ENCODE measurements at regions not wholly inside any gene's neighbourhood (a gene's known extent, or its start where the extent isn't known, plus 50 kb on each side); places are given as distances from the start of the nearest gene placed in this dataset.

DNA sequence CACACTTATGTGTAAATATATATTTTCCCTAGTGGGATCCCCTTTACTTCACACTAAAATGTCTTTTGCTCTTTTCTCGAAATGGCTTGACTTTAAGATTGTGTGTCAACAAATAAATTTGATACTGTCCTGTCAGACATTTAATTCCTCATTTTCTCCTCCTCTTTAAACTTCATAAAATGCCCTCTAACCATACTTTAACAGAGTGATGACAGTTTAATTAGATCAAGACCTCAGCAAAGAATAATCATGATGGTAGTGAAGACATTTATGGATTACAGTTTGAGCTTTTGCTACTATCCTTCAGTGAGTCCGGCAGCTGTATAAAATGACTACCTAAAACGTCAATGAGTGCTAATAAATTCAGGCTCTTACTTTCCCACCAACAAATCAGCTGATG, 113.1 kb upstream of the ADGRL3 start:
- TF ChIP-seq POLR2A (IDR thresholded peaks at IDR 0.05), result no peak
- TF ChIP-seq, protein P1, sequence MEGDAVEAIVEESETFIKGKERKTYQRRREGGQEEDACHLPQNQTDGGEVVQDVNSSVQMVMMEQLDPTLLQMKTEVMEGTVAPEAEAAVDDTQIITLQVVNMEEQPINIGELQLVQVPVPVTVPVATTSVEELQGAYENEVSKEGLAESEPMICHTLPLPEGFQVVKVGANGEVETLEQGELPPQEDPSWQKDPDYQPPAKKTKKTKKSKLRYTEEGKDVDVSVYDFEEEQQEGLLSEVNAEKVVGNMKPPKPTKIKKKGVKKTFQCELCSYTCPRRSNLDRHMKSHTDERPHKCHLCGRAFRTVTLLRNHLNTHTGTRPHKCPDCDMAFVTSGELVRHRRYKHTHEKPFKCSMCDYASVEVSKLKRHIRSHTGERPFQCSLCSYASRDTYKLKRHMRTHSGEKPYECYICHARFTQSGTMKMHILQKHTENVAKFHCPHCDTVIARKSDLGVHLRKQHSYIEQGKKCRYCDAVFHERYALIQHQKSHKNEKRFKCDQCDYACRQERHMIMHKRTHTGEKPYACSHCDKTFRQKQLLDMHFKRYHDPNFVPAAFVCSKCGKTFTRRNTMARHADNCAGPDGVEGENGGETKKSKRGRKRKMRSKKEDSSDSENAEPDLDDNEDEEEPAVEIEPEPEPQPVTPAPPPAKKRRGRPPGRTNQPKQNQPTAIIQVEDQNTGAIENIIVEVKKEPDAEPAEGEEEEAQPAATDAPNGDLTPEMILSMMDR (IDR thresholded peaks at IDR 0.05), result no peak
- DNase-seq, result no peak
- no peaks in the 10 kb centered on the region for H3K36me3 ChIP-seq (ENCODE audit: low read depth, missing control alignments)
- no peak overlapping the region for H3K27ac ChIP-seq
- H3K9me3 ChIP-seq, result no peaks in the 10 kb centered on the region
- no peaks in the 10 kb centered on the region for H3K4me1 ChIP-seq
- H3K4me3 ChIP-seq, result no peak overlapping the region
- H3K27me3 ChIP-seq, result no peaks in the 10 kb centered on the region
- intact Hi-C loops (cut with DNase I; ENCODE audit: low total_unique reads), result no loop called here
- 74 to 77% methylated on average over 3 of the region's 3 CpGs for WGBS, 2 donors

DNA sequence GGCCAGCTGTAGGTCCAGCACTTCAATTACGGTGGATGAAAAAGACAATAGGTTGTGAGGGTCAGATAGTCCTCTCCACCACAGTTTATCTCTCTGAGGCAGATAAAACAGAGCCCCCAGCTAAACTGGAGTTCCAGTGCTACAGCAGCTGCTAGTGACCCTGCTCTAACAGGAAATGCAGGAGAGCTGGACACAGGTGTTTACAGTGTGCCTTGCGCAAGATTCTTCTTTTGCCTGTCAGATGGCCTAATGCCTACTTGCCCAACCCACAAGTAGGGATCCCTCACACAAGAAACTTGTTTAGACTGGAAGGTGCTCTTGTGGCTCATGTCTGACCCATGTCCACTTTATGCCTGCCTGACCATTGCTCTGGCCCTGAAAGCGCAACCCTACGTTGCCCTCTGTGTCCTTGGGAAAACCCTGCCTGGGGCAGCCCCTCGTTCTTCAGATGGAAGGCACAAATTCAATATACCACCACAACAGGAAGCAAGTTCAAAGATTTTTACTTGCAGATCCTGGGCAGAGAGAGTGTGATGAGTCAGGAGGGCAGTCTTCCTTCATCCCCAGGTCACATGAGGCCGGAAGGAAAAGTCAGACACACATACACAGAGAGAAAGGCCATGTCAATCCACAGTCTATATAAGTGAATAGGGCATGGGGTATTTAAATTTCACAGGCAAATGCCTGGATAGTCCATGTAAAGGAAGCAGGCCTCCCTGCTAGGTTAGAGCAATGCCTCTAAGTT, 105.1 kb upstream of the ADGRL3 start:
- 80 to 87% methylated on average over 6 of the region's 6 CpGs for WGBS, 2 donors
- no peak for TF ChIP-seq POLR2A (IDR thresholded peaks at IDR 0.05)

DNA sequence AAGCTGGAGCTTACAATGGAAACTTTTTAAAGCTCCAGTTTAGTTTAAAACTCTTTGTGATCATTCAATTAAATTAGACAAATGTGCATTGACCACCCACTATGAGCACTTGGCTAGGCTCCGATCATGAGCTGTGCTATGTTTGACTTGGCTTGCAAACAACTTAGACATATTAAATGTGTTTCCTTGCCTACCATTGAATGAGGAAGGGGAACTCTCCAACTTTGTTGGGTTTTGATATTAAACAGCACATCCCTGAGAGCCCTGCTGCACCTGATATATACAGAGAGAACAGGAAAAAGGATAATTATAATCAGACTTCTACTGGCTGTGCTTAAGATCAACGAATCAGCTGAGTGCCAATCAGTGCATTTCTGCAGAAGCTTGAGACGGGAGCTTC, 71.4 kb upstream of the ADGRL3 start:
- no peaks in the 10 kb centered on the region for H3K4me1 ChIP-seq
- 42 to 48% methylated on average over 3 of the region's 3 CpGs for WGBS, 2 donors
- H3K27ac ChIP-seq, result no peak overlapping the region
- intact Hi-C loops (cut with DNase I; ENCODE audit: low total_unique reads), result no loop called here
- H3K36me3 ChIP-seq (ENCODE audit: low read depth, missing control alignments), result no peaks in the 10 kb centered on the region
- TF ChIP-seq POLR2A (IDR thresholded peaks at IDR 0.05), result no peak
- TF ChIP-seq, protein P1 (IDR thresholded peaks at IDR 0.05), result no peak
- H3K9me3 ChIP-seq, result no peaks in the 10 kb centered on the region
- H3K4me3 ChIP-seq, result no peak overlapping the region
- no peaks in the 10 kb centered on the region for H3K27me3 ChIP-seq
- DNase-seq, result no peak

More for the DNA sequence above, 105.1 kb upstream of the ADGRL3 start:
- H3K27ac ChIP-seq, result no peak overlapping the region
- no peaks in the 10 kb centered on the region for H3K9me3 ChIP-seq
- H3K4me3 ChIP-seq, result no peak overlapping the region
- H3K27me3 ChIP-seq, result no peaks in the 10 kb centered on the region
- H3K36me3 ChIP-seq (ENCODE audit: low read depth, missing control alignments), result no peaks in the 10 kb centered on the region
- H3K4me1 ChIP-seq, result no peaks in the 10 kb centered on the region
- intact Hi-C loops (cut with DNase I; ENCODE audit: low total_unique reads), result no loop called here
- no peak for DNase-seq

DNA sequence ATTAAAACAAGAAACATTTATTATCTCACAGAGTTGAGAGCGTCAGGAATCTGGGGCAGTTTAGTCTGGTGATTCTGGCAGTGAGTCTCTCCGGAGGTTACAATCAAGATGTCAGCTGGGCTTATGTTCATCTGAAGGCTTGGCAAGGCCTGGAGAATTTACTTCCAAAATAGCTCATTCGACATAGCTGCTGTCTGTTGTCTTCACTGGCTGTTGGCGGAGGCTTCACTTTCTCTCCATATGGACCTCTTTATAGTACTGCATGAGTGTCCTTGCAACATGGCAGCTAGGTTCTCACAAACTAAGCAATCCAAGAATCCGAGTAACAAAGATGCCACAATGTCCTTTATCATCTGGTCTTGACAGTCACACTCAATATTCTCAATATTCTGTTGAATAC, 70.2 kb upstream of the ADGRL3 start:
- DNase-seq, result no peak
- 83 to 86% methylated on average over 5 of the region's 5 CpGs for WGBS, 2 donors
- no peak overlapping the region for H3K27ac ChIP-seq

DNA sequence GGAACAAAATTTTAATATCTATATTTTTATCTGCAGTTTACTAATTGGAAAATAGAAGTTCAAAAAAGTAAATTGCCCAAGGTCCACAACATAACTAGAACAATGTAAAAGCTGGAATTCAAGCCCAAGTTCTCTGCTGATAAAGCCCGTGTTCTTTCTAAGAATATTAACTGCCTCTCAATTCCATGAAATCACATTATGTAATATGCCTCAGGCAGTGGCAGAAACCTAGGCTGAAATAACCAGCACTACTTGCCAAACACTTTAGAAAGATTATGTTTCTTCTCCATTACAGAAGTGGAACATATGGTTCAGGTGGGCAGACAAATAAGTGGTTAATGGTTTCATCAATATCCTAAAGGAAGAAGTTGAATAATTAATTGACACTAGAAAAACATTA, 56.7 kb upstream of the ADGRL3 start:
- no peak for DNase-seq
- TF ChIP-seq POLR2A (IDR thresholded peaks at IDR 0.05), result no peak
- TF ChIP-seq, protein P1 (IDR thresholded peaks at IDR 0.05), result no peak
- no peaks in the 10 kb centered on the region for H3K9me3 ChIP-seq
- no peak overlapping the region for H3K4me3 ChIP-seq
- intact Hi-C loops (cut with DNase I; ENCODE audit: low total_unique reads), result no loop called here
- no peaks in the 10 kb centered on the region for H3K36me3 ChIP-seq (ENCODE audit: low read depth, missing control alignments)
- 34 to 54% methylated on average over 1 of the region's 1 CpG for WGBS, 2 donors
- no peaks in the 10 kb centered on the region for H3K4me1 ChIP-seq
- no peaks in the 10 kb centered on the region for H3K27me3 ChIP-seq
- H3K27ac ChIP-seq, result no peak overlapping the region

More for the DNA sequence above, 70.2 kb upstream of the ADGRL3 start:
- Histone ChIP-seq H3K9me3 (no peaks in the 10 kb centered on the region), H3K4me1 (no peaks in the 10 kb centered on the region), H3K4me3 (no peak overlapping the region), H3K36me3 (ENCODE audit: low read depth, missing control alignments) (no peaks in the 10 kb centered on the region), H3K27me3 (no peaks in the 10 kb centered on the region)
- no peak for TF ChIP-seq POLR2A (IDR thresholded peaks at IDR 0.05)
- TF ChIP-seq, protein P1 (IDR thresholded peaks at IDR 0.05), result no peak
- intact Hi-C loops (cut with DNase I; ENCODE audit: low total_unique reads), result no loop called here

Measured in testis (tissue), 2 donors.